ENCODE measurements at regions not wholly inside any gene's neighbourhood (a gene's known extent, or its start where the extent isn't known, plus 50 kb on each side); places are given as distances from the start of the nearest gene placed in this dataset.

DNA sequence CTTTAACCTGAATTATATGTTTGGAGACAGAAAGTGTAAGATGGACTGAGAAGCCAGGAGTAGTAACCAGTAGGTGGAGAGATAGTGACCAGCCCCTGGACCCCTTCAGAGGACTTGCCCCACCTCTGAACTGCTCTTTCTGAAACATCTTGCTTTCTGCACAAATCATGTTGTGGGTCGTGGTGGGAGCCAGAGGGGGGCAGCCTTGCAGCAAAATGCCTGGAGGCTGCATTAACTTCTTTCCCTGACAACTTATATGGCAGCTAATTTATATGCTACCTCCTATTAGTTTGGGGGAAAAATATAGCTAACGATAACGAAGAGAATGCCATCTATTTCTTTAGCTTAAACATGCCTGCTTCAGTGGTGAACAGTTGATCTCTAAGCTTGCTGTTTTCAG, 859.8 kb downstream of the MAFB start:
- H3K9me3 ChIP-seq = no peaks in the 10 kb centered on the region
- H3K4me1 ChIP-seq (ENCODE audit: control insufficient read depth in 1 of 2, insufficient read depth in 1 of 2, low read depth in 1 of 2, low read length in 1 of 2) = no peaks in the 10 kb centered on the region
- no peaks in the 10 kb centered on the region for H3K36me3 ChIP-seq
- TF ChIP-seq, protein P1, sequence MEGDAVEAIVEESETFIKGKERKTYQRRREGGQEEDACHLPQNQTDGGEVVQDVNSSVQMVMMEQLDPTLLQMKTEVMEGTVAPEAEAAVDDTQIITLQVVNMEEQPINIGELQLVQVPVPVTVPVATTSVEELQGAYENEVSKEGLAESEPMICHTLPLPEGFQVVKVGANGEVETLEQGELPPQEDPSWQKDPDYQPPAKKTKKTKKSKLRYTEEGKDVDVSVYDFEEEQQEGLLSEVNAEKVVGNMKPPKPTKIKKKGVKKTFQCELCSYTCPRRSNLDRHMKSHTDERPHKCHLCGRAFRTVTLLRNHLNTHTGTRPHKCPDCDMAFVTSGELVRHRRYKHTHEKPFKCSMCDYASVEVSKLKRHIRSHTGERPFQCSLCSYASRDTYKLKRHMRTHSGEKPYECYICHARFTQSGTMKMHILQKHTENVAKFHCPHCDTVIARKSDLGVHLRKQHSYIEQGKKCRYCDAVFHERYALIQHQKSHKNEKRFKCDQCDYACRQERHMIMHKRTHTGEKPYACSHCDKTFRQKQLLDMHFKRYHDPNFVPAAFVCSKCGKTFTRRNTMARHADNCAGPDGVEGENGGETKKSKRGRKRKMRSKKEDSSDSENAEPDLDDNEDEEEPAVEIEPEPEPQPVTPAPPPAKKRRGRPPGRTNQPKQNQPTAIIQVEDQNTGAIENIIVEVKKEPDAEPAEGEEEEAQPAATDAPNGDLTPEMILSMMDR (IDR thresholded peaks at IDR 0.05) = no peak
- H3K27ac ChIP-seq = no peak overlapping the region
- H3K27me3 ChIP-seq = no peaks in the 10 kb centered on the region
- H3K4me3 ChIP-seq (ENCODE audit: low read depth in 1 of 2, low read length in 1 of 2) = no peak overlapping the region

DNA sequence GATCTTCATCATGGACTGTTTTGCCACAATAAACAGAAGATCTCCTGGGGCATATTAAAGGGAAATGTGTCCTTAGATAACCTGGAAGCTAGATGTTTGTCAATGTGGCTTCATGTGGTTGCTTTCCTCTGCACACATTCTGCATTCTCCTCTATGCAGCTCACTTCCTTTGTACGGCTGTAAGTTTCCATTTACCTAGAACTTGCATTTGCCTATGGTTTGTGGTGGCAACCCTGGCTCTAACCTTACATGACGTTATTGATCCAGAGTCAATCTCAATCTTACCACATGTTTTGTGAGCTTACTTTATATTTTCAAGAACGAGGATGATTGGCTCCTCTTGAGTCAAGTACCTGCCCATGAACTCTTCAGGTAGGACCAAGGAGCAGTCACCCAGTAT, 863.1 kb downstream of the MAFB start:
- Histone ChIP-seq H3K36me3 (no peaks in the 10 kb centered on the region), H3K4me3 (ENCODE audit: low read depth in 1 of 2, low read length in 1 of 2) (no peak overlapping the region), H3K4me1 (ENCODE audit: control insufficient read depth in 1 of 2, insufficient read depth in 1 of 2, low read depth in 1 of 2, low read length in 1 of 2) (no peaks in the 10 kb centered on the region), H3K27me3 (no peaks in the 10 kb centered on the region), H3K9me3 (no peaks in the 10 kb centered on the region), H3K27ac (no peak overlapping the region)
- TF ChIP-seq, protein P1 (IDR thresholded peaks at IDR 0.05) = no peak

DNA sequence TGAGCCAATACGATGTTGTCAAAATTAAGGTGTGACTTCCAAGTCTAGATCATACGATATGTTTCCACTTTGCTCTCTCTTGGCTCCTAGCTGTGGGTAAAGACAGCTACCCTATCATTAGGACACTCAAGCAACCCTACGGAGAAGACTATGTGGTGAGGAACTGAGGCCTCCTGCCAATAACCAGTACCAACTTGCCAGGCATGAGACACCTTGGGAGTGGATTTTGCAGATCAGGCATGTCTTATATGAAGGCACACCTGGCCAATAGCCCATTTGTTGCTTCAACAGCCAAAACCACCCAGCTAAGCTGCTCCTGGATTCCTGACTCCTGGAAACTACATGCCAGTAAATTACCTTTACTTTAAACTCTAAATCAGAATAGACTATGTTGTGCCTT, 863.4 kb downstream of the DHX35 start:
- Histone ChIP-seq H3K4me3 (ENCODE audit: low read depth in 1 of 2, low read length in 1 of 2) (no peak overlapping the region), H3K9me3 (no peaks in the 10 kb centered on the region), H3K27me3 (no peaks in the 10 kb centered on the region), H3K4me1 (ENCODE audit: control insufficient read depth in 1 of 2, insufficient read depth in 1 of 2, low read depth in 1 of 2, low read length in 1 of 2) (no peaks in the 10 kb centered on the region), H3K36me3 (no peaks in the 10 kb centered on the region), H3K27ac (no peak overlapping the region)
- TF ChIP-seq, protein P1 (IDR thresholded peaks at IDR 0.05) = no peak

DNA sequence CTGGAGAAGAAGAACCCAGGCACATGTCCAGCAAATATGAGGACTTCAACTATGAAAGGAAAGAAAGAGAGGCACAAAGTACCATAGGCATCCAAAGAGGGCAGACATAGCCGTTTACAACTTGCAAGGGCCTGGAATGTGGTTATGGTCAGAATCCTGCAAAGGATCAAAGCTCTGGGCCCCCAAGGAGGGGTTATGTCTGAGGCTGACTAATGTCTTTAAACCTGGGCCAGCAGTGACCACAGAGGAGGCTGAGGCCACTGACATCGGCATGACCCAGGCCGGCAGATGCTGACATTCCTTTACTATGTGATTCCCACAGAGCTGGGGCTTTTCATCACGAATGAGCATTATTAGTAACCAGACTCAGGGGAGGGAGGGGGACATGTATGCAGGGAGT, 861.1 kb downstream of the DHX35 start:
- Histone ChIP-seq H3K4me1 (ENCODE audit: control insufficient read depth in 1 of 2, insufficient read depth in 1 of 2, low read depth in 1 of 2, low read length in 1 of 2) (no peaks in the 10 kb centered on the region), H3K27ac (no peak overlapping the region), H3K4me3 (ENCODE audit: low read depth in 1 of 2, low read length in 1 of 2) (no peak overlapping the region), H3K36me3 (no peaks in the 10 kb centered on the region), H3K27me3 (no peaks in the 10 kb centered on the region), H3K9me3 (no peaks in the 10 kb centered on the region)
- TF ChIP-seq, protein P1 (IDR thresholded peaks at IDR 0.05) = no peak

DNA sequence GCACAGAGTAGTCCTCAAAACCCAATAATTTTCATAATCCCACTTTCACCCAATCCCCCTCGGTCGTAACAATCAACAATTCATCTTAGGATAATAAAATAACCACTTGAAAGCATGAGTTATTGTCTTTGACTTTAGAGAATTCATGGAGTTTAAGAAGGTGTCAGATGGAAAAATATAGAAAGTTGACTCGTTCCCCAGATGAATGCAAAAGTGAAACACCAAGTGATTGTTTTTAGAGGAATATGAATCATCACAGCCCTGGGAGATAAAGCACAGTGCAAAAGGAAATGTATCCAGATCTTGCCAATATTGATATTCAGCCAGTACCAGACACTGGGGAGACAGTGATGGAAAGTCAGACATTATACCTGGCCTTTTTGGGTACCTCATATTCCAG, 860.5 kb downstream of the DHX35 start:
- Histone ChIP-seq H3K36me3 (no peaks in the 10 kb centered on the region), H3K27ac (no peak overlapping the region), H3K4me3 (ENCODE audit: low read depth in 1 of 2, low read length in 1 of 2) (no peak overlapping the region)

More for the DNA sequence above, 860.5 kb downstream of the DHX35 start:
- H3K9me3 ChIP-seq = no peaks in the 10 kb centered on the region
- TF ChIP-seq, protein P1 (IDR thresholded peaks at IDR 0.05) = no peak
- no peaks in the 10 kb centered on the region for H3K27me3 ChIP-seq
- no peaks in the 10 kb centered on the region for H3K4me1 ChIP-seq (ENCODE audit: control insufficient read depth in 1 of 2, insufficient read depth in 1 of 2, low read depth in 1 of 2, low read length in 1 of 2)

Data from neutrophil (primary cell).